ENCODE measurements at regions not wholly inside any gene's neighbourhood (a gene's known extent, or its start where the extent isn't known, plus 50 kb on each side); places are given as distances from the start of the nearest gene placed in this dataset.

DNA sequence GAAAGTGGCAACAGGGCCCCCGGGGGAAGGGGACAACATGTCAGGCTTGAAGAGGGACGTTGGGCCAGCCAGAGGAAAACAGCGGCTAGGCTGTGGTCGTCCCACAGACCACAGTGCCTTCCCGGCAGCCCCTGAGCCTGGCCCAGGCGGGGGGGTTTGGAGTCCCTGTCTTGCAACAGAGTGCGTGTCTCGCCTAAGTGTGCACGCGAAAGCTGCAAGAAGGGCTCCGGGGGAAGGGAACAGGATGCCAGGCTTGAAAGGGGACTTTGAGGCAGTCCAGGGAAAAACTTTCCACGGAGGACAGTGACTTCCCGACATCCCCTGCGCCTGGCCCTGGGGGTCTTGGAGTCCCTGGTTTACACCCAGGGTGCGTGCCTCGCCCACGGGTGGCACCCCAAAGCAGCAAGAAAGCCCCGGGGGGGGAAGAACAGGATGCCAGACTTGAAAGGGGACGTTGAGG lies 157.5 kb upstream of the ALG10B start:
- TF ChIP-seq, protein P1, sequence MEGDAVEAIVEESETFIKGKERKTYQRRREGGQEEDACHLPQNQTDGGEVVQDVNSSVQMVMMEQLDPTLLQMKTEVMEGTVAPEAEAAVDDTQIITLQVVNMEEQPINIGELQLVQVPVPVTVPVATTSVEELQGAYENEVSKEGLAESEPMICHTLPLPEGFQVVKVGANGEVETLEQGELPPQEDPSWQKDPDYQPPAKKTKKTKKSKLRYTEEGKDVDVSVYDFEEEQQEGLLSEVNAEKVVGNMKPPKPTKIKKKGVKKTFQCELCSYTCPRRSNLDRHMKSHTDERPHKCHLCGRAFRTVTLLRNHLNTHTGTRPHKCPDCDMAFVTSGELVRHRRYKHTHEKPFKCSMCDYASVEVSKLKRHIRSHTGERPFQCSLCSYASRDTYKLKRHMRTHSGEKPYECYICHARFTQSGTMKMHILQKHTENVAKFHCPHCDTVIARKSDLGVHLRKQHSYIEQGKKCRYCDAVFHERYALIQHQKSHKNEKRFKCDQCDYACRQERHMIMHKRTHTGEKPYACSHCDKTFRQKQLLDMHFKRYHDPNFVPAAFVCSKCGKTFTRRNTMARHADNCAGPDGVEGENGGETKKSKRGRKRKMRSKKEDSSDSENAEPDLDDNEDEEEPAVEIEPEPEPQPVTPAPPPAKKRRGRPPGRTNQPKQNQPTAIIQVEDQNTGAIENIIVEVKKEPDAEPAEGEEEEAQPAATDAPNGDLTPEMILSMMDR (IDR thresholded peaks at IDR 0.05), result no peak
- TF ChIP-seq ZFX (IDR thresholded peaks at IDR 0.05; ENCODE audit: borderline replicate concordance), result no peak

Measured in 22Rv1 (cell line).